HUES64 (cell line): ENCODE measurements at regions not wholly inside any gene's neighbourhood (a gene's known extent, or its start where the extent isn't known, plus 50 kb on each side); places are given as distances from the start of the nearest gene placed in this dataset.
"Not testable (repeated sequence)": the region's sequence is repeated elsewhere in the genome, so short reads cannot be mapped to it uniquely, and the experiment has no call there.

Experiments used
- H3K27ac ChIP-seq: 2 replicates; pipeline ENCODE4 v1.7.0; 2013; ENCODE audit warnings: low read depth, low read length, inconsistent platforms
- H3K27me3 ChIP-seq: 2 replicates; pipeline ENCODE4 v1.6.1; 2013; ENCODE audit warnings: mild to moderate bottlenecking, low read length; ENCODE audit not compliant: insufficient read depth
- H3K36me3 ChIP-seq: 2 replicates; pipeline ENCODE4 v1.6.1; 2013; ENCODE audit warnings: mild to moderate bottlenecking, low read length; ENCODE audit not compliant: insufficient read depth
- H3K4me1 ChIP-seq: 2 replicates; pipeline ENCODE4 v1.6.1; 2013; ENCODE audit warnings: mild to moderate bottlenecking, low read length, moderate library complexity; ENCODE audit not compliant: insufficient read depth
- H3K4me3 ChIP-seq: 2 replicates; pipeline ENCODE4 v1.5.1; 2013; ENCODE audit warnings: mild to moderate bottlenecking, low read length, moderate library complexity
- H3K9ac ChIP-seq: 2 replicates; pipeline ENCODE4 v1.6.1; 2013; ENCODE audit warnings: mild to moderate bottlenecking, low read depth, low read length
- H3K9me3 ChIP-seq: 2 replicates; pipeline ENCODE4 v1.6.1; 2013; ENCODE audit warnings: low read depth, low read length; ENCODE audit not compliant: insufficient read depth
- WGBS: fragments of 150-250, 120-280 bp; methylation state at CpG from one replicate; pipeline ENCODE4 v1.1.7; 2013; ENCODE audit warnings: missing lambda C conversion rate; 5-methylcytosine and 5-hydroxymethylcytosine counted together

GRCh38 chr7:65105650-65106203 is 99.2 kb upstream of the ERV3-1 start:
- H3K36me3 ChIP-seq, H3K9ac ChIP-seq, H3K4me1 ChIP-seq, H3K9me3 ChIP-seq, H3K27ac ChIP-seq, H3K27me3 ChIP-seq, H3K4me3 ChIP-seq: not testable (repeated sequence)
- 93% methylated on average over 1 of the region's 1 CpG for WGBS

- 93% methylated on average over 4 of the region's 4 CpGs for WGBS
- H3K4me1 ChIP-seq, H3K9me3 ChIP-seq, H3K27ac ChIP-seq, H3K27me3 ChIP-seq, H3K9ac ChIP-seq, H3K36me3 ChIP-seq, H3K4me3 ChIP-seq: not testable (repeated sequence)
These were observed 94.0 kb upstream of the ERV3-1 start for GRCh38 chr7:65100499-65100898.

GRCh38 chr7:65081669-65082055 is 75.2 kb upstream of the ERV3-1 start:
- H3K27me3 ChIP-seq, H3K9me3 ChIP-seq, H3K9ac ChIP-seq, H3K36me3 ChIP-seq, H3K27ac ChIP-seq, H3K4me1 ChIP-seq: not testable (repeated sequence)
- peak overlapping the region; percentile 90; the same call in 1 of the 2 replicates for H3K4me3 ChIP-seq
- WGBS = 98% methylated on average over 14 of the region's 19 CpGs

- Histone ChIP-seq H3K9ac (peak overlapping the region; percentile 88), H3K4me3 (peak overlapping the region; percentile 90)
- H3K36me3 ChIP-seq, H3K27ac ChIP-seq, H3K4me1 ChIP-seq, H3K9me3 ChIP-seq, H3K27me3 ChIP-seq: not testable (repeated sequence)
- 12% methylated on average over 48 of the region's 53 CpGs for WGBS
These were observed 74.5 kb upstream of the ERV3-1 start for GRCh38 chr7:65080799-65081668.

GRCh38 chr7:65074959-65075358 is 68.5 kb upstream of the ERV3-1 start:
- WGBS = 96% methylated on average over 12 of the region's 33 CpGs
- H3K9me3 ChIP-seq, H3K36me3 ChIP-seq, H3K4me1 ChIP-seq, H3K27me3 ChIP-seq, H3K9ac ChIP-seq, H3K27ac ChIP-seq, H3K4me3 ChIP-seq: not testable (repeated sequence)

GRCh38 chr7:65073160-65073559 is 66.7 kb upstream of the ERV3-1 start:
- no CpG with 5 or more reads among the region's 3 CpGs for WGBS
- not testable (repeated sequence) for H3K4me1 ChIP-seq, H3K9ac ChIP-seq, H3K27me3 ChIP-seq, H3K9me3 ChIP-seq, H3K4me3 ChIP-seq, H3K27ac ChIP-seq
- peaks cover 11% of the 10 kb centered on the region; the same call in 1 of the 2 replicates for H3K36me3 ChIP-seq

- H3K4me3 ChIP-seq, H3K27me3 ChIP-seq, H3K9me3 ChIP-seq, H3K4me1 ChIP-seq, H3K9ac ChIP-seq, H3K27ac ChIP-seq: not testable (repeated sequence)
- whole genome bisulfite sequencing = 98% methylated on average over 6 of the region's 7 CpGs
- peaks cover 11% of the 10 kb centered on the region; the same call in 1 of the 2 replicates for H3K36me3 ChIP-seq
These were observed 65.5 kb upstream of the ERV3-1 start for GRCh38 chr7:65071854-65072431.

- 100% methylated on average over 1 of the region's 1 CpG for WGBS
- H3K9ac ChIP-seq, H3K9me3 ChIP-seq, H3K4me3 ChIP-seq, H3K27me3 ChIP-seq, H3K4me1 ChIP-seq, H3K27ac ChIP-seq: not testable (repeated sequence)
- peaks cover 14% of the 10 kb centered on the region; the same call in 1 of the 2 replicates for H3K36me3 ChIP-seq
These were observed 63.0 kb upstream of the ERV3-1 start for GRCh38 chr7:65069476-65069875.

GRCh38 chr7:65062566-65062965 is 56.1 kb upstream of the ERV3-1 start:
- H3K27ac ChIP-seq, H3K4me3 ChIP-seq, H3K36me3 ChIP-seq, H3K4me1 ChIP-seq, H3K9me3 ChIP-seq, H3K9ac ChIP-seq, H3K27me3 ChIP-seq: not testable (repeated sequence)
- 98% methylated on average over 1 of the region's 2 CpGs for WGBS

GRCh38 chr7:65059247-65059646 is 52.8 kb upstream of the ERV3-1 start:
- H3K27me3 ChIP-seq, H3K9ac ChIP-seq, H3K27ac ChIP-seq, H3K9me3 ChIP-seq, H3K4me3 ChIP-seq, H3K4me1 ChIP-seq, H3K36me3 ChIP-seq: not testable (repeated sequence)
- 100% methylated on average over 1 of the region's 1 CpG for WGBS
